HG03354 (cell line): ENCODE measurements at regions not wholly inside any gene's neighbourhood (a gene's known extent, or its start where the extent isn't known, plus 50 kb on each side); places are given as distances from the start of the nearest gene placed in this dataset.
A peak's percentile ranks its signal among the peaks of the same experiment; 100 is the strongest.

Source experiments
- ATAC-seq: cut with Tn5 transposase; IDR thresholded peaks from one replicate; pipeline ENCODE4 v1.9.1; 2021; ENCODE audit warnings: mild to moderate bottlenecking; ENCODE audit not compliant: unreplicated experiment, poor library complexity, severe bottlenecking

DNA sequence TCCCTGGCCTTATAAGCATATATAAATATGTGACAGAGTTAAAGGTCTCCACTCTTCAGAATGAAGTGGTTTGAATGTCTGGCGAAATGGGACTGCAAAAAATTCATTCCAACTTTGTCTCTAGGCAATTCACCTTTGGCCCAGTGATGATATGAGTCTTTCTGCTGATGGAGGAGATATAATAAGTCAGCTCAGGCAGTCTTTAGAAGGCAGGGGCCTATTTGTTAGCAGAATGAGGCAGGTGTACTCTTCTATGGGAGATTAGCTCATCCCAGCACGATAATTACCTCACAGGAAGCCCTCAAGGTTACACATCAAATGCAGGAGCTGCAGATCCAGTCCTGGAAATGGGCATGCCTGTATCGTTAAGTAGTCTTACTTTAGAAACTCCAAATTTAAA lies 300.5 kb downstream of the NR2F1-AS1 start:
- ATAC-seq: no peak

DNA sequence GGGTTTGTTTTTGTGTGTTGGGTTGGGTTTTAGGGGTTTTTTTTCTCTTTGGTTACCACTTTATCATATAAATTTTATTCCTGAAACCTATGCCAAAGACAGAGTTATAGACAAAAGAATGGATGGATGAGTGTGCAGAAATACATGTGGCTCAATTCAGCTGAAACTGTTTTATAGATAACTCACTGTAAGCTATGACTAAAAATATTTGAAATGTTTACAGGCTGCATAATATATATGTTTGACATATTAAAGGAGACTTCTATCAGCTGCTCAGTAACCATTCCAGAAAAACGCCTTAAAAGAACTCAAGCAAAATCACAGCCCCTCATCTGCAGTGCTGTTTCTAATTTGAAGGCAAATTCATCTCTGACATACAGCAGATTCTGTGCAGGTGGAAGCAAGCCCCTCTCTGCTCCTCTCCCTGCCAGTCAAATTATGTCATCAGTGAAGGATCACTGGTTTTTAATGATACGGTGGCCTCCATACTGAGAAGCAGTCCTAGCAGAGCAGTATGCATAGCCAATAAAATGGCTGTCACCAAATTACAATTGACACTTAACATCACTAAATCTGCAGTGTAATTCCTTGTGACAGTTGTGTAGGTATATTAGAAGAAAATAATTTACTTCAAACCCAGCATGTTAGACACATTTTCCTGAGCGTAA lies 301.6 kb downstream of the NR2F1-AS1 start:
- no peak for ATAC-seq

DNA sequence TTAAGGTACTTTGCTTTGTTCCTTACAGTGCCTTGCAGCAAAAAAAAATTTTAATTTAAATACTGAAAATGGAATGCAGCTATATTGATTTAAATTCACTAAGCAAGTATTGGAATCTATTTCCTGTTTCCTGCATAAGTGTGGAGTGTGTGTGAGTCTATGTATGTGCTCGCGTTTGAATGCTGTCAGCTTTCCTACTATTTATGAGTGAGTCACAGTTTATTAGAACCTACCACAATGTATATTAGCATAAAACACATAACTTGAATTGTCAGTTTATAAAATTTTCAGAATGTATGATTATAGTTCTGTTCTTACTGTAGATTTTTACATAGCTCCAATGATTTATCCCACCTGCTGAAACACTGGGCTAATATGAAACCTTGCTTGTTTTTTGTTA lies 302.1 kb downstream of the NR2F1-AS1 start:
- no peak for ATAC-seq

DNA sequence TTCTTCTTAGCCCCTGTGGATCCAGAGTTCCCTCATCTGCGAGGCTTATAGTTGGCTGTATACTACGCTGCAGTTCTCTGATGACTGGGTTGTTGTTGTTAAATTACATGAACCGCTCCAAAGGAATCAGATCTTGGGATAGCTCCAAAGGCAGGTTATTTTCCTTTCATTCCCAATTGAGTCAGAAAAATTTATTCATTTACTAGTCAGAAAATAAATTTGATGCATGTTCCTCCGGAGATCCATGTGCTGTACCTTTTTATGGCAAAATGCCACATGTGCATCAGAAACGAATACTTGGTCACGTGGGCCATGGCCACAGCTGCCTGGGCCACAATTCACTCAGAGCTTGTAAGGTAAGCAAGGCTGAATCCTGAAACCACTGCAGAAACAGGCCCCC lies 304.0 kb downstream of the NR2F1-AS1 start:
- ATAC-seq: no peak

DNA sequence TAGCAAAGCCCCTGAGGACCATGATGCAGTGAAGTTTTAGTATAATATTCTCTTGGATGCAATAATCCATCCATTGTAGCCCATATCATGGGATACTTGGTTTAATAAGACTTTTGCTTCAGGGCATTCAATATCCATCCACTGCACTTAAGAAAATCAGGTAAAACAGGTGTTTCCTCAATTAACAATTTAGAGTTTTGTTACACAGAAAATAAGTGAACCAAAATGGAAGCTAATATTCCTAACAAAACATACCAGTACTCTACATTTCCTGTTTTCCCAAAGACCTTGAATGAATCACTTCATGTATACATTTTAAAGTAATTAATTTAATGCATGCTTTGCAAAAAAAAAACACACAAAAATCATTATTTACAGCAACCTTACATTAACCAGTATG lies 305.6 kb downstream of the NR2F1-AS1 start:
- no peak for ATAC-seq

DNA sequence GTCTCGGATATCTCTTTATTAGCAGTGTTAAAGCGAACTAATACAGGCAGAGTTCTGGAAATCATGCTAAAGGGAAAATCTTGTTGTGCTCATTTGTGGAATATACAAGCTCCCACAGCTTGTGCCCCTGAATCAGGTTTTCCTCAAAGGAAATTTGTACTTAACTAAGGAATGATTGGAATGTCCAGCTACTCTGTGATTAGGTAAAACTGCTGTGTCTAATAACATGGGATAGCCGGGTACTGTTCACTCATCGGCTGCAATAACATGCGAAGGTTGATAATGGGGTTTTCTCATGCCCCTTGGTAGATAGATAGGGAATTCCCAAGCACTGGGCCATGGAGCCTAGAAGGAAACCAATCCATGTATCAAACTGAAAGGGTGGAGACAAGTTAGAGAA lies 306.7 kb downstream of the NR2F1-AS1 start:
- no peak for ATAC-seq

DNA sequence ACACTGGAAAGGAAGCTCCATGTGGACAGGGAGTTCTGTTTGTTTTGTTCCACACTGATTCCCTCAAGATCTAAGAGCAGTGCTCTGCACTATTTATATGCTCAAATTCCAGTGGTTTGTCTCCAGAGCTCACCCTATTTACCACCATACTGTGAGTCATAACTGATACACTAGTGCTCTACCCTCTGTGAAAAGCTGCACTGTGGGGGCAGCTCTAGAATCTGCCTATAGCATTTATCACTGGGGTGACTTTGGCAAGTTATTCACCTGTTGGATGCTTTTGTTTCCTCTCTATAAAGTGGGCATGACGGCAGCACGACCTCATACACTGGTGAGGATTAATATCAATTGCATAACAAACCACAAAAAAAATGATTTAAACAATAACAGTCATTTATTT lies 307.8 kb downstream of the NR2F1-AS1 start:
- no peak for ATAC-seq

DNA sequence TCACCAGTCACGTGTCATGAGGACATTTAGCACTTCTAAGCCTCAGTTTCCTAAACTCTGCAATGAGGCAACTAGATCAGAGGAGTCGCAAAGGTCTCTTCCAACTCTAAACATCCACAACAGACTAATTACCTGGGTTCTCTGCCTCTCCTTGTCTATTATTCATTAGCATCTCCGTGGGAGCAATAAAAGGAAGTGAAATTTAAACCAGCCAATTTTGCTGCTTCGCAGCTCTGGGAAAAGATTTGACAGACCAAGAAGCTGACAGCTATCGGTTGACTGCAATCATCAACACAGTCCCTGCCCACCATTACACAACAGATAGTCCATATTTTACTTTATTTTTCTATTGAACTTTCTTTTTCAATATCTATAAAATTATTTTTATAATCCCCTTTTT lies 308.9 kb downstream of the NR2F1-AS1 start:
- no peak for ATAC-seq

DNA sequence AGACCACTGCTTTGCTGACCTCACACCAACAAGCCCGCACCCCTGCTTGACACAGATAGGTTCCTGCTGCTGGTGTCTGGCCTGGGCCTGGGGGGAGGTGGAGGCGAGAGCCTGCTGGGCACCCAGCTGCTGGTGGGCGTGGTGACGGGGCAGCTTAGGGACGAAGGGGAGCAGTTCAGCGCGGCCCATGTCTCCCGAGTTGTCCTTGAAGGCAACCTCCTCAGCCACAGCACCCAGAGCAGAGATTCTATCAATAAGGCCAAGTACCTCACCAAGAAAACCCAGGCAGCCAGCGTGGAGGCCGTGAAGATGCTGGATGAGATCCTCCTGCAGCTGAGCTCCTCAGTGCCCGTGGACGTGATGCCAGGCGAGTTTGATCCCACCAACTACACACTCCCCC lies 313.3 kb downstream of the NR2F1-AS1 start:
- ATAC-seq: no peak

DNA sequence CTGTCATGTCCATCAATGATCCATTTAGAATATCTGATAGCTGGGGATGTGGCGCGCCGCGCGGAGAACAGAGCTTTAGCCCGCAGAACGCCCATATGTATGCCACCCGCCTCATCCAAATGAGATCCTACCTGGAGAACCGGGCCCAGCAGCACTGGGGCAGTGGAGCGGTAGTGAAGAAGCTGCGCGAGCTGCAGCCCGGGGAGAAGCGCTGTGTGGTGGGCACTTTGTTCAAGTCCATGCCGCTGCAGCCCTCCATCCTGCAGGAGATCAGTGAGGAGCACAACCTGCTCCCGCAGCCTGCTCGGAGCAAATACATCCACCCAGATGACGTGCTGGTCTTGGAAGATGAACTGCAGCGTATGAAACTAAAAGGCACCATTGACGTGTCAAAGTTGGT lies 313.7 kb downstream of the NR2F1-AS1 start:
- no peak for ATAC-seq

DNA sequence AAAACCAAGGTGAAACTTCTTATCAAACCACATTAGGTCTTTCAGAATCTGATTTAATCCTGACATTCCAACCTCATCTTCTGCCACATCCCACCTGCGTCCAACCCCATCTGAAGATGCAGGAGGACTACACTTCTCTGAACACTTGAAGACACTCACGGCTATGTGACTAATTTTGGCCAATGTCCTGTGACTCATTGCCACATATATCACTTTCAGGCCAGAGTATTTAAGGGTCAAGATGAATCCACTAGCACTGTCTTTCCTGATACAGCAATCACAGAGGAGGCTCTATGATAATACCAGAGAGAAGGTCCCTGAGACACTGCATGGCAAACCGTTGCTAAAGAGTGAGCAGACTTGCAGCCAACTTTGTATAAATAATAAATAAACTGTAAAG lies 323.4 kb downstream of the NR2F1-AS1 start:
- ATAC-seq: no peak

DNA sequence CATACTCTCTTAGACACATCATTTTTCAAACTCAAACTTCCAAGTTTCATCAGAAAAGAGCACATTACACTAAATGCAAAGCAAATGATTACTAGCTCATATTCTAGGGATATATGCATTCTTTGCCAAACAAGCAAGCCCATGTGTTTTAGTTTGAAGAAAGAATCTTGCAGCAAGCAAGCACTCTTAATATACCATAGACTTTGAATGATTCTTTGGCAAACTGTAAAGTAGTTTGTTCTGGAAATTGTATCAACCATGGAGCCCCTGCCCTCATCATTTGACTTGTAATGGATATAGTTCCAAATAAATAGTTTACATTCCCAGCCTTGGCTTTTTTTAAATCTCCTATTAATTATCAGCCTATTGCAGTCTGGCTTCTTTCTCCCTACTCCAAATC lies 325.2 kb downstream of the NR2F1-AS1 start:
- ATAC-seq: no peak

DNA sequence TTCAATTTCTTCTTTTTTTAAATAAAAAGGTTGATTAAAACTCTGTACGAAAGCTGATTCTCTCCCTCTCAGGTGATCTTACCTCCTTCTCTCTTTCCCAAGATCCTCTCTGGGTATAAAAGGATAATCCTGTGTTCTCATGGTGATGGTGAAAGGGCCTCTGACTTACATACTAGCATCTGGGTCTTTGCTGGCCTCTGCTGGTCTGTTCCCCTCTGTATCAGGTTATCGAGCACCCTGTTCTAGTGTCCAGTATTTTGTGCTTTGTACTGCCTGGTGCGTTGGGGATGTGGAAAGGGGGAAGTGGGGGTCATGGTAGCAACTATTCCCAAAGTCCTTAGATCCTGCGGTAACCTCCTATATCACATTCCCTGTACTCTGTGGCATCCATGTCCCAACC lies 328.9 kb downstream of the NR2F1-AS1 start:
- ATAC-seq: no peak

DNA sequence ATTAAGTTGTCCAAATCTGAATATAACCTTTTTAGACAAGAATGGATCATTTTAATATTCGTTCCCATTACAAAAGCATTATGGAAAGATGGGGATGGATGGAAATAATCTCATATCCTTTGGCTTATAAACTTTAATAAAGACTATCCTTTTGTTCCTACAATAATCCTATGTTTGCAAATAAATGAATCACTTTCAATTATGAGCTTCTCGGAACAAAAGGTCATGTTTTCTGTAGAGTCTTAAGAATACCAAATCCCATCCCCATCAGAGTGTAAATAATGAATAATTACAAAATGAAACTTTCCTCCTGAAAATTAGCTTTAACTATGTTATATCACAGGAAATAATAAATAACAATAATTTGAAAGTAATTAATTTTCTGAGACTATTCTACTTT lies 329.7 kb downstream of the NR2F1-AS1 start:
- ATAC-seq: no peak

DNA sequence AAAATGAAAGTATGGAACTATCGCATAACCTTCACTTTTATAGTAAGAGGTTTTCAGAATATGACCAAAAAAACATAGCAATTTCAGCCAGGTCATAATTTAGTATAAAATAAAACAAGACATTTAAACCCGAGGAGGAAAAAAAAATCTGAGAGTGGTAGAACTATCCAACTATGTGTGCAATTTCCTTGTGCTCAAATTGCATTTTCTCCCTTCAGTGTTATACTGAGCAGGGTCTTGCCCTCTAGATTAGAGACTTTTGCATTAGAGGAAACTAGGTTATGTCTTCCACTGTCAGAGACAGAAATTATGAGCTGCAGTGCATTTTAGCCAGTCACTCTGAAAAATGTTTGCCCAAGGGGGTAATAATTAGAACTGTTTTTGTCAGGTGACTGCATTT lies 330.6 kb downstream of the NR2F1-AS1 start:
- no peak for ATAC-seq

DNA sequence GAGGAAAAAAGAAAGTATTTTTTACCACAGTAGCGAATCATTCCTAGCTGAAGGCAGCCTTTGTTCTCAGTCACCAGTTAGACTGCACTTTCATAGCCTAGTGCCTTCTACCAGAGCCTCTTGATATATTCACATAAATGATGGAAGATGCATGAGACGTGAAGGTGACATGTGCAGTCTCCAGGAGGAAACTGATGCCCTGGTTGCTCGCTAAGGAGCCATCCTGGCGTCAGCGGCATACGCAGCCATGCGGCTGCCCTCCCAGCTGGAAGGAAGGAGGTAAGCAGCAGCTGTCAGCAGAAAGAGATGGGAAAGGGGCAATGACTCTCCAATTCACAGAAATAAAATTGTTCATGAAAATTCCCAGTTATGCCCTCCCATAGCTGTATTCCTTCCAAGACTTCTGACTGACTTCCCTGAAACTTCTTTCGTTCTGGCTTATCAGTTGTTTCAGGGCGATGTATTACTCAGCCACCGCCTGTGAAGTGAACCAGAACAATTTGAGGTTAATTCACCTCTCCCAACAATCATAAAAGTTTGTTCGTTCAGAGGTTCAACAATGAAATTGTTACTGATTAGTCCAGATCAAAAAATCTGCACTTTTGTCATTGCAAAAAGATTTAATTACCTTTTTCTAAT lies 331.2 kb downstream of the NR2F1-AS1 start:
- ATAC-seq: no peak

DNA sequence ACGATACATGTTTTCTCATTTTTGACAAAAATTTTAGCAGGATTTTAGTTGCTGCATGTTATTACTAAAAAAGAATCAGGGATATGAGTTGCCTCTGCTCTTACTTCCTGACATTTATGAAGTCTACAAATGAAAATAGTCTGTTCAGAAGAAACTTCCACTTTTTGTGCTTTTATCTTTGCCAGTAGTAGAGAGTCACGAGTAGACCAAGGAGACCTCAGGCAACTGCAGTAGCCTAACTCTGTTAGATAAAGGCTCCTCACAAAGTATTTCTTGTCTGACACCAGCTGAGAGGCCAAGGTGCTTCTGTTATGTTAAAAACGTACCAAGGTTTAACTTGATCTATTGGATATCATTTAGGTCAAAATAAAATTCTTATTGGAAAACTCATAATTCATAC lies 333.9 kb downstream of the NR2F1-AS1 start:
- no peak for ATAC-seq

DNA sequence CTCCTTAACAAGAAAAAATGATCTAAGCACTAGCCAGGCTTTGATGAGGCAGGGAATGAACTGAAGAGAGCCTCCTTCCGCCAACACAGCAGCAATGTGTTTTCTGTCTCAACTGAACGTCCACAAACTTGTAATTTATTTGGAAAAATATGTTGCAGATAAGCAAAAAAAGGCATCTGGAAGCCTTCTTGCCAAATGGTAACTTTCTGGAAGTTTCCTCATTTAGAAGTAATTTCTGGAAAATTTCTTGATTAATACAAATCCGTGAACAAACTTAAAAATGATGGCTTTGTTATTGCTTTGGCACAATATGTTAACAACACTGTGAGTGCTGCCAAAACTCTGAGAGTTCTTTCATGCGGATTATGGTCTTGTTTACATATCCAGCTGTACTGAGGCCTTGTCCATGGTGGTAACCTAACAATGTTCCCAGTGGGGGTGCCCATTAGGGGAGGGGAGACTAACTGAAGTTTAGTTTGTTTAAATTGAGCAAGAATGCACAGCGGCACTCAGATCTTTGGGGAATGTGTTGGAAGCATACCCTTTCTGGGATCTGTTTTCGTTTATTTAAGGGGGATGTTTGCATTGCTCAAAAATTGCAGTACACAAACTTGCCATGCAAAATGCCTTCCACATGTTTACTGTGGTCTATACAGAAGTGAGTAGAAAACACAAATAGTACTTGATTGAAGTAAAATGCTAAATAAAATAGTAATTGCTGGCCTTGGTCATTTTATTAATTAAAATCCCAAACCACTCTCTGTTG lies 334.7 kb downstream of the NR2F1-AS1 start:
- no peak for ATAC-seq

DNA sequence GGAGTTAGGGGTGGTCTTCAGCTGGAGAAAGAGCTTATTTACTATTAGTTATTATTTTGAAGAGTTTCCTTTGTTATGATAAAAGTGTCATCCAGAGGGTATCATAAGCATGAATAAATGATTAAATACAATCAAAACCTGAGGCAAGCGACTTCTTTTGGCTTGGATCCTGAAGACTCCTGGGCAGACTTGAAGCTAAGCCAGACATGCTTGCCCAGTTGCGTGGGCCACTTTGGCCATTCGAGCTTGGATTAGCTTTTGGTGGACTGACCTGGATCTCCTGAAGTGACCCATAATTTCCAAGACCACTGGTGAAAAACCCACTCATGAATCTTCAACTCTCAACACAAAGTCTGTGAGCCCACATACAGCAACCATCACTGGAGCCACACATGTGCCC lies 335.8 kb downstream of the NR2F1-AS1 start:
- no peak for ATAC-seq

DNA sequence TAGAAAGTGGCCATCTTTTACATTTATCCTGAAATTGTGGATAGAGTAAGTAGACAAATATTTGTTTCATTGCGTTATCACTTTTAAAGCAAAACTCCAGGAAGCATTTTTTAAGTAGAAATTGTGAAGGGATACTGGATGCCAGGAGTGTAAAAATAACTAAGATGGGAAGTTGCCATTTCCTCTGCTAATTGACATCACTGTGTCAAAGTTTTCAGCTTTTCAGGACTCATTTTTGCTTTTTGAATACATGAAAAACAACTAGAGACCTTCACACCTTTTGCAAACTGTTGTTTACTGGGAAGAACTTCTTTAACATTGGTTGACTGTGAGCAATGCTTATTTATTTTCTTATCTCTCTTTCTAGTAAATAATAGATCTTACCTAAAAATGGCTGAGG lies 337.5 kb downstream of the NR2F1-AS1 start:
- no peak for ATAC-seq

DNA sequence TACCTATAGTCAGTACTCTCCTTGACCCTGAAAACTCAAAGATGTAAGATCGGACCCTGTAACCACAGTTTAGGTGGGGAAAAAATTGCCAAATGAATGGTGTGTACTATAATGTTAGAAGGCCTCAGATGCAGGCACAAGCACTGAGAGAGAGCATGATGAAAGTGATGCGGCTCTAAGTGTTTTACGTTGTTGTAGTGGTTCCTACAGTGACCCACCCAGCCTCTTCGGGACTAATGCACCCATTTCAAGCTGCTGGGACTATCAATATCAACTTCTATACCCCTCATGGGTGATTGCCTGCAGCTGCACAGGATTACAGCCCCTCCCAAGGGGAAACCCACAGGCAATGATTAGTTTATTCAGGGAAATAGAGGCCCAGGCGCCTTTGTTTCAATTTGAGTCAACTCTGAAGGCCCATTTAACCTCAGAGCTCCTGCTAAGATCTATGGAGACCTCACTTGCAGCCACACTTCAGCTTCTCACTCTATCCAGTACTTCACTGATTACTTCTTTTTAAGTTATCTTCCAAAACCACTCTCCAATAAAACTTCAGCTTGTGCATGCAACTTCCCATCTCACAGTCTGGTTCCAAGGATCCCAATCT lies 340.7 kb downstream of the NR2F1-AS1 start:
- ATAC-seq: peak; percentile 56
